HCT116 (cell line): ENCODE measurements at regions not wholly inside any gene's neighbourhood (a gene's known extent, or its start where the extent isn't known, plus 50 kb on each side); places are given as distances from the start of the nearest gene placed in this dataset.

ENCODE experiments used
- ATAC-seq: fragments of 200-7000 bp; cut with Tn5 transposase; 2 replicates; pipeline ENCODE4 v1.9.1; 2020; ENCODE audit warnings: mild to moderate bottlenecking, moderate library complexity
- BruUV-seq: library from RNA; stranded (reverse); fragments of 400-500 nt; replicated peaks from 2 replicates; lab custom pipeline; 2021; lab: Mats Ljungman, UMichigan
- CTCF ChIA-PET: fragments of 300-600 bp; sonication (Branson Sonifier 250); formaldehyde crosslinking; loops from one replicate; lab custom pipeline; 2021; ENCODE audit warnings: antibody characterized with exemption; lab: Charles Lee
- POLR2A ChIA-PET: fragments of 300-600, 350-600 bp; sonication (Branson Sonifier 250); formaldehyde crosslinking; loops from one replicate; lab custom pipeline; 2021; ENCODE audit warnings: antibody characterized with exemption; lab: Charles Lee
- RAD21 ChIA-PET, 2 experiments: fragments of 300-600 bp; sonication (Branson Sonifier 250); formaldehyde crosslinking; loops; one replicate each; lab custom pipeline; 2023; ENCODE audit warnings: low total read pairs in 2 of 2; ENCODE audit not compliant: uncharacterized antibody in 2 of 2, unreplicated experiment in 2 of 2, low non-redundant PET in 1 of 2; lab: Charles Lee
- DNase-seq: peaks from one replicate; pipeline ENCODE4 v3.0.0-alpha.2; 2010; ENCODE audit warnings: low read depth, low spot score
- H2AFZ ChIP-seq: fragments of 200-600 bp; shearing (Covaris generic), sonication (generic); 2 replicates; pipeline ENCODE4 v1.6.1; 2017; ENCODE audit warnings: low read depth, mixed run types, mixed read lengths, antibody characterized with exemption, low read length; ENCODE audit not compliant: poor library complexity, severe bottlenecking
- H3K27ac ChIP-seq: 2 replicates; pipeline ENCODE4 v1.5.1; 2012; ENCODE audit warnings: low read depth, low read length
- H3K27me3 ChIP-seq: fragments of 200-600 bp; sonication (generic); 2 replicates; pipeline ENCODE4 v1.6.1; 2016; ENCODE audit warnings: mixed run types, low read length, mixed read lengths; ENCODE audit not compliant: insufficient read depth
- H3K36me3 ChIP-seq, 2 experiments: fragments of 200-500 bp in 1 of 2; fragments of 200-600 bp in 1 of 2; sonication (Bioruptor generic) in 1 of 2; sonication (generic) in 1 of 2; 2 replicates each; pipeline versions ENCODE4 v1.5.1 to v1.6.1; 2014 to 2016; ENCODE audit warnings: low read length in 2 of 2, inconsistent platforms in 1 of 2, mixed read lengths in 1 of 2, mixed run types in 1 of 2; ENCODE audit not compliant: insufficient read depth in 2 of 2, control insufficient read depth in 1 of 2
- H3K4me1 ChIP-seq, 2 experiments: fragments of 200-600 bp in 1 of 2; sonication (generic) in 1 of 2; 2 replicates each; pipeline versions ENCODE4 v1.5.1 to v1.6.1; 2012 to 2017; ENCODE audit warnings: low read length in 2 of 2, inconsistent platforms in 1 of 2, mild to moderate bottlenecking in 1 of 2, mixed read lengths in 1 of 2, mixed run types in 1 of 2, moderate library complexity in 1 of 2; ENCODE audit not compliant: insufficient read depth in 2 of 2, control insufficient read depth in 1 of 2
- H3K4me2 ChIP-seq: fragments of 200-600 bp; sonication (generic); 2 replicates; pipeline ENCODE4 v1.6.1; 2017; ENCODE audit warnings: mixed run types, low read length, mixed read lengths
- H3K4me3 ChIP-seq, 2 experiments: fragments of 200-600 bp in 1 of 2; sonication (generic) in 1 of 2; replicated peaks in 1 of 2; 2 replicates each; pipeline ENCODE4 v1.5.1; 2011 to 2016; ENCODE audit warnings: low read length in 2 of 2, control low read depth in 1 of 2, low read depth in 1 of 2, mild to moderate bottlenecking in 1 of 2, mixed read lengths in 1 of 2, mixed run types in 1 of 2
- H3K79me2 ChIP-seq: fragments of 200-600 bp; sonication (generic); 2 replicates; pipeline ENCODE4 v1.6.1; 2017; ENCODE audit warnings: mild to moderate bottlenecking, mixed run types, low read length, moderate library complexity, mixed read lengths; ENCODE audit not compliant: insufficient read depth
- H3K9ac ChIP-seq: fragments of 200-600 bp; sonication (generic); 2 replicates; pipeline ENCODE4 v1.6.1; 2016; ENCODE audit warnings: low read length, mixed read lengths
- H3K9me2 ChIP-seq: fragments of 200-600 bp; sonication (generic), shearing (Covaris generic); 2 replicates; pipeline ENCODE4 v1.6.1; 2017; ENCODE audit warnings: mixed run types, mild to moderate bottlenecking, moderate library complexity; ENCODE audit not compliant: insufficient read depth
- H3K9me3 ChIP-seq, 2 experiments: fragments of 200-500 bp in 1 of 2; fragments of 200-600 bp in 1 of 2; sonication (Bioruptor generic) in 1 of 2; sonication (generic) in 1 of 2; 2 replicates each; pipeline ENCODE4 v1.6.1; 2014 to 2017; ENCODE audit warnings: low read length in 2 of 2, mixed read lengths in 2 of 2, inconsistent platforms in 1 of 2, low read depth in 1 of 2, mild to moderate bottlenecking in 1 of 2, mixed run types in 1 of 2, moderate library complexity in 1 of 2; ENCODE audit not compliant: control insufficient read depth in 1 of 2, insufficient read depth in 1 of 2
- H4K20me1 ChIP-seq: fragments of 200-600 bp; sonication (generic), shearing (Covaris generic); 2 replicates; pipeline ENCODE4 v1.6.1; 2017; ENCODE audit warnings: mixed run types, mild to moderate bottlenecking, moderate library complexity; ENCODE audit not compliant: insufficient read depth
- EZH2 ChIP-seq: fragments of 200-600 bp; sonication (generic); IDR thresholded peaks from 2 replicates; pipeline ENCODE4 v1.6.1; 2017; ENCODE audit warnings: antibody characterized with exemption, mixed run types
- FOSL1 ChIP-seq: IDR thresholded peaks from 2 replicates; pipeline ENCODE4 v1.6.1; 2012; ENCODE audit warnings: low read depth
- POLR2AphosphoS5 ChIP-seq: IDR thresholded peaks from 2 replicates; pipeline ENCODE4 v1.6.1; 2011; ENCODE audit warnings: mild to moderate bottlenecking, low read depth, low read length, moderate library complexity
- RAD21 ChIP-seq: IDR thresholded peaks from 2 replicates; pipeline ENCODE4 v1.6.1; 2012; ENCODE audit warnings: low read depth, mild to moderate bottlenecking
- SP1 ChIP-seq: IDR thresholded peaks from 2 replicates; pipeline ENCODE4 v1.6.1; 2012; ENCODE audit warnings: low read depth
- YY1 ChIP-seq: IDR thresholded peaks from 2 replicates; pipeline ENCODE4 v1.6.1; 2011; ENCODE audit warnings: low read length, low read depth, moderate library complexity, mild to moderate bottlenecking; ENCODE audit not compliant: insufficient replicate concordance; ENCODE audit errors: extremely low read depth
- ZFX ChIP-seq: fragments of 450-650 bp; IDR thresholded peaks from 2 replicates; pipeline ENCODE4 v1.6.1; 2017
- intact Hi-C: fragments of 100-400 bp; cut with micrococcal nuclease; formaldehyde crosslinking; loops from 2 replicates; pipeline ENCODE4 v1.10.0; 2022
- TF ChIP-seq, protein P1 (sequence below): IDR thresholded peaks from 2 replicates; pipeline ENCODE4 v1.6.1; 2012
- TF ChIP-seq, protein P2 (sequence below): IDR thresholded peaks from 2 replicates; pipeline ENCODE4 v1.6.1; 2012; ENCODE audit warnings: low read depth
- TF ChIP-seq, protein P3 (sequence below): IDR thresholded peaks from 2 replicates; pipeline ENCODE4 v1.6.1; 2011; ENCODE audit warnings: mild to moderate bottlenecking, low read length, moderate library complexity; ENCODE audit not compliant: insufficient replicate concordance; ENCODE audit errors: extremely low read depth

DNA sequence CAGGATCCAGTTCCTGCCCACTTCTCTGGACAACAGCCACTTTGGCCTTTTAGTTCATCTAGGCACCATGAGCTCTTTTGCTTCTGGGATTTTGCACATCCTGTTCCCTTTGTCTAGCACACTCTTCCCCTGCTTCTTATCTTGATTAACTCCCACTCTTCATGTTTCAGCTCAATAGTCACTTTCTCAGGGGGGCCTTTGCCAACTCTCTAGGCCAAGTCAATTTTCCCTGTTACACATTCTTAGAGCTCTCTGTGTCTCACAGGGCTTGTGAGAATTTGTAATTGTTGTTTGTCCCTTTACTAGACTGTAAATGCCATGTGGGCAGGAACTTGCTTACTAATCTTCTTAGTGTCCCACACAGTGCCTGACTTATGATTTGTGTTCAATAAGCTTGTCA is 58.1 kb upstream of the EPB41L1 start (continued):
- TF ChIP-seq FOSL1 (no peak), POLR2AphosphoS5 (no peak), EZH2 (no peak), RAD21 (no peak)

DNA sequence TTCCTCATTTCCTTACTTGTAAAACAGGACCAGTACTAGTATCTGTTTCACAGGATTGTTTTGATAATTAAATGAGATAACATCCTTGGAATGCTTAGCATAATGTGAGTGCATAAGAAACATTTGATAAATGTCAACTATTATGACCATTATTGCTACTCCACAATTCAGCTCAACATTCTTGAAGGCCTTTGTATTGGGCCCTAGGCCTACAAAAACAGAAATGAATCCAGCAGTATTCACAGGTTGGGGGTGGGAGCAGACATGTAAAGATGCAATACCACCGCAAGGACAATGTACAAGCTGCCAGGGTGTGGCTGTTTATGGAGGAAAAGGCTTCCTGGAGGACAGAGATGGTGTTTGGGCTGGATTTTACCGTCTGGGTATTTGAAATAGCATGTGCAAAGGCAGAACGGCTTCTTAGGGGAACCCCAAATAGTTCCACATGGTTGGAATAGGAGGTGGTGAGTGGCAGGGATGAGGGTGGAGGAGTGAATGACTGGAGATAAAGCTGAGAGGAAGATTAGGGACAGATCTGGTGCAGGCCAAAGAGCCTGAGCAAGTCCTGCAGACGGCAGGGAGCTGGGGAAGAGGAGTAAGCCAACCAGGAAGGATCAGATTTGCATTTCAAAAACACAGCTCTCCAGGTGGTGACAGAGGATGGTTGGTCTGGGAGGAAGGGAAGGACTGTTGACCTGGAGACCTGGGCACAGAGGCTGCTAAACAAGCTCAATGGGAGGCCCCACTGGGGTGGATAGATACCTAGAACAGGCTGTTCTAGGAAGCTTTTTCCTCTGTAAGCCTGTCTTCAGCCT is 57.0 kb upstream of the EPB41L1 start:
- H4K20me1 ChIP-seq: no peaks in the 10 kb centered on the region
- ChIA-PET POLR2A (interaction anchor here (4.7 kb wide), 1 partner anchor 12 kb away, joined by 20 read pairs; no protein-coding TSS in a partner anchor), CTCF (interaction anchor here (0.6 to 1.2 kb wide), 3 partner anchors 10 to 41 kb away, joined by 3 to 4 read pairs (median 3); no protein-coding TSS in a partner anchor), RAD21 (no interaction called here)
- no peak overlapping the region for H2AFZ ChIP-seq
- H3K4me1 ChIP-seq: peaks cover 41 to 70% of the 10 kb centered on the region in 2 experiments
- BruUV-seq: no TSS peak
- ATAC-seq: no peak
- H3K27ac ChIP-seq: no peak overlapping the region
- peak overlapping the region; percentile 100 for H3K4me2 ChIP-seq
- H3K4me3 ChIP-seq: no peak overlapping the region
- H3K36me3 ChIP-seq: no peaks in the 10 kb centered on the region
- intact Hi-C loops: no loop called here
- H3K9me3 ChIP-seq: no peaks in the 10 kb centered on the region
- no peak for DNase-seq
- no peak for TF ChIP-seq RAD21
- no peak for TF ChIP-seq YY1
- TF ChIP-seq ZFX: no peak
- 0 out of 2 replicates have a peak overlapping the region, but pooled peaks have one; percentile 0 for H3K9ac ChIP-seq
- H3K9me2 ChIP-seq: no peaks in the 10 kb centered on the region
- H3K79me2 ChIP-seq: no peaks in the 10 kb centered on the region
- no peaks in the 10 kb centered on the region for H3K27me3 ChIP-seq

DNA sequence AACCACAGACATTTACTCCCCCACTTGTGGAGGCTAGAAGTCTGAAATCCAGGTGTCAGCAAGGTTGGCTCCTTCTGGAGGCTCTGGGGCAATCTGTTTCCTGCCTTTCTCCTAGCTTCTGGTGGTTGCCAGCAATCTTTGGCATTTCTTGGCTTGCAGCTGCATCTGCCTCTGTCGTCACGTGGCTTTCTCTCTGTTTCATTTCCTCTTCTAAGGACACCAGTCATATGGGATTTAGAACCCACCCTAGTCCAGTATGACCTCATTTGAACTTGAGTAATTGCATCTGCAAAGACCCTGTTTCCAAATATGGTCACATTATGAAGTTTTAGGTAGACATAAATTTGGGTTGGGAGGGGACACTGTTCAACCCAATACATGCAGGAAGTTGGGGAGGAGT is 56.2 kb upstream of the EPB41L1 start:
- no peaks in the 10 kb centered on the region for H3K27me3 ChIP-seq
- ATAC-seq: no peak
- RAD21 ChIA-PET: no interaction called here
- TF ChIP-seq, protein P1, sequence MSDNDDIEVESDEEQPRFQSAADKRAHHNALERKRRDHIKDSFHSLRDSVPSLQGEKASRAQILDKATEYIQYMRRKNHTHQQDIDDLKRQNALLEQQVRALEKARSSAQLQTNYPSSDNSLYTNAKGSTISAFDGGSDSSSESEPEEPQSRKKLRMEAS: no peak
- TF ChIP-seq, protein P2, sequence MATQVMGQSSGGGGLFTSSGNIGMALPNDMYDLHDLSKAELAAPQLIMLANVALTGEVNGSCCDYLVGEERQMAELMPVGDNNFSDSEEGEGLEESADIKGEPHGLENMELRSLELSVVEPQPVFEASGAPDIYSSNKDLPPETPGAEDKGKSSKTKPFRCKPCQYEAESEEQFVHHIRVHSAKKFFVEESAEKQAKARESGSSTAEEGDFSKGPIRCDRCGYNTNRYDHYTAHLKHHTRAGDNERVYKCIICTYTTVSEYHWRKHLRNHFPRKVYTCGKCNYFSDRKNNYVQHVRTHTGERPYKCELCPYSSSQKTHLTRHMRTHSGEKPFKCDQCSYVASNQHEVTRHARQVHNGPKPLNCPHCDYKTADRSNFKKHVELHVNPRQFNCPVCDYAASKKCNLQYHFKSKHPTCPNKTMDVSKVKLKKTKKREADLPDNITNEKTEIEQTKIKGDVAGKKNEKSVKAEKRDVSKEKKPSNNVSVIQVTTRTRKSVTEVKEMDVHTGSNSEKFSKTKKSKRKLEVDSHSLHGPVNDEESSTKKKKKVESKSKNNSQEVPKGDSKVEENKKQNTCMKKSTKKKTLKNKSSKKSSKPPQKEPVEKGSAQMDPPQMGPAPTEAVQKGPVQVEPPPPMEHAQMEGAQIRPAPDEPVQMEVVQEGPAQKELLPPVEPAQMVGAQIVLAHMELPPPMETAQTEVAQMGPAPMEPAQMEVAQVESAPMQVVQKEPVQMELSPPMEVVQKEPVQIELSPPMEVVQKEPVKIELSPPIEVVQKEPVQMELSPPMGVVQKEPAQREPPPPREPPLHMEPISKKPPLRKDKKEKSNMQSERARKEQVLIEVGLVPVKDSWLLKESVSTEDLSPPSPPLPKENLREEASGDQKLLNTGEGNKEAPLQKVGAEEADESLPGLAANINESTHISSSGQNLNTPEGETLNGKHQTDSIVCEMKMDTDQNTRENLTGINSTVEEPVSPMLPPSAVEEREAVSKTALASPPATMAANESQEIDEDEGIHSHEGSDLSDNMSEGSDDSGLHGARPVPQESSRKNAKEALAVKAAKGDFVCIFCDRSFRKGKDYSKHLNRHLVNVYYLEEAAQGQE: no peak
- TF ChIP-seq, protein P3, sequence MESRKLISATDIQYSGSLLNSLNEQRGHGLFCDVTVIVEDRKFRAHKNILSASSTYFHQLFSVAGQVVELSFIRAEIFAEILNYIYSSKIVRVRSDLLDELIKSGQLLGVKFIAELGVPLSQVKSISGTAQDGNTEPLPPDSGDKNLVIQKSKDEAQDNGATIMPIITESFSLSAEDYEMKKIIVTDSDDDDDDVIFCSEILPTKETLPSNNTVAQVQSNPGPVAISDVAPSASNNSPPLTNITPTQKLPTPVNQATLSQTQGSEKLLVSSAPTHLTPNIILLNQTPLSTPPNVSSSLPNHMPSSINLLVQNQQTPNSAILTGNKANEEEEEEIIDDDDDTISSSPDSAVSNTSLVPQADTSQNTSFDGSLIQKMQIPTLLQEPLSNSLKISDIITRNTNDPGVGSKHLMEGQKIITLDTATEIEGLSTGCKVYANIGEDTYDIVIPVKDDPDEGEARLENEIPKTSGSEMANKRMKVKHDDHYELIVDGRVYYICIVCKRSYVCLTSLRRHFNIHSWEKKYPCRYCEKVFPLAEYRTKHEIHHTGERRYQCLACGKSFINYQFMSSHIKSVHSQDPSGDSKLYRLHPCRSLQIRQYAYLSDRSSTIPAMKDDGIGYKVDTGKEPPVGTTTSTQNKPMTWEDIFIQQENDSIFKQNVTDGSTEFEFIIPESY: no peak
- TF ChIP-seq FOSL1 (no peak), SP1 (no peak)
- peaks cover 49 to 73% of the 10 kb centered on the region in 2 experiments for H3K4me1 ChIP-seq
- H4K20me1 ChIP-seq: no peaks in the 10 kb centered on the region
- H3K9me3 ChIP-seq: no peaks in the 10 kb centered on the region
- POLR2A ChIA-PET: interaction anchor here (4.7 kb wide), 1 partner anchor 13 kb away, joined by 20 read pairs; no protein-coding TSS in a partner anchor
- no peaks in the 10 kb centered on the region for H3K36me3 ChIP-seq
- no peak overlapping the region for H2AFZ ChIP-seq
- intact Hi-C loops: no loop called here
- H3K9me2 ChIP-seq: no peaks in the 10 kb centered on the region
- H3K27ac ChIP-seq: no peak overlapping the region
- no peak overlapping the region for H3K4me3 ChIP-seq
- H3K4me2 ChIP-seq: no peak overlapping the region
- no TSS peak for BruUV-seq
- DNase-seq: no peak
- no peak overlapping the region for H3K9ac ChIP-seq
- CTCF ChIA-PET: interaction anchor here (0.6 to 1.2 kb wide), 2 partner anchors 13 to 40 kb away, joined by 3 to 4 read pairs; no protein-coding TSS in a partner anchor
- H3K79me2 ChIP-seq: no peaks in the 10 kb centered on the region
